AG10803 (cell line): ENCODE measurements at regions not wholly inside any gene's neighbourhood (a gene's known extent, or its start where the extent isn't known, plus 50 kb on each side); places are given as distances from the start of the nearest gene placed in this dataset.

ENCODE experiments used
- DNase-seq: peaks from one replicate; pipeline ENCODE4 v3.0.0; 2010; ENCODE audit warnings: low read depth
- H3K4me3 ChIP-seq: 2 replicates; pipeline ENCODE4 v1.5.1; 2011; ENCODE audit warnings: mild to moderate bottlenecking, low read length, control low read depth
- TF ChIP-seq, protein P1 (sequence below): conservative IDR thresholded peaks from 2 replicates; pipeline ENCODE4 v1.5.1; 2011; ENCODE audit warnings: mild to moderate bottlenecking, low read length, control low read depth, inconsistent platforms

GRCh38 chr19:28605501-28606268 lies 607.3 kb downstream of the UQCRFS1 start:
- TF ChIP-seq, protein P1, sequence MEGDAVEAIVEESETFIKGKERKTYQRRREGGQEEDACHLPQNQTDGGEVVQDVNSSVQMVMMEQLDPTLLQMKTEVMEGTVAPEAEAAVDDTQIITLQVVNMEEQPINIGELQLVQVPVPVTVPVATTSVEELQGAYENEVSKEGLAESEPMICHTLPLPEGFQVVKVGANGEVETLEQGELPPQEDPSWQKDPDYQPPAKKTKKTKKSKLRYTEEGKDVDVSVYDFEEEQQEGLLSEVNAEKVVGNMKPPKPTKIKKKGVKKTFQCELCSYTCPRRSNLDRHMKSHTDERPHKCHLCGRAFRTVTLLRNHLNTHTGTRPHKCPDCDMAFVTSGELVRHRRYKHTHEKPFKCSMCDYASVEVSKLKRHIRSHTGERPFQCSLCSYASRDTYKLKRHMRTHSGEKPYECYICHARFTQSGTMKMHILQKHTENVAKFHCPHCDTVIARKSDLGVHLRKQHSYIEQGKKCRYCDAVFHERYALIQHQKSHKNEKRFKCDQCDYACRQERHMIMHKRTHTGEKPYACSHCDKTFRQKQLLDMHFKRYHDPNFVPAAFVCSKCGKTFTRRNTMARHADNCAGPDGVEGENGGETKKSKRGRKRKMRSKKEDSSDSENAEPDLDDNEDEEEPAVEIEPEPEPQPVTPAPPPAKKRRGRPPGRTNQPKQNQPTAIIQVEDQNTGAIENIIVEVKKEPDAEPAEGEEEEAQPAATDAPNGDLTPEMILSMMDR, result no peak
- DNase-seq, result no peak
- no peak overlapping the region for H3K4me3 ChIP-seq

DNA sequence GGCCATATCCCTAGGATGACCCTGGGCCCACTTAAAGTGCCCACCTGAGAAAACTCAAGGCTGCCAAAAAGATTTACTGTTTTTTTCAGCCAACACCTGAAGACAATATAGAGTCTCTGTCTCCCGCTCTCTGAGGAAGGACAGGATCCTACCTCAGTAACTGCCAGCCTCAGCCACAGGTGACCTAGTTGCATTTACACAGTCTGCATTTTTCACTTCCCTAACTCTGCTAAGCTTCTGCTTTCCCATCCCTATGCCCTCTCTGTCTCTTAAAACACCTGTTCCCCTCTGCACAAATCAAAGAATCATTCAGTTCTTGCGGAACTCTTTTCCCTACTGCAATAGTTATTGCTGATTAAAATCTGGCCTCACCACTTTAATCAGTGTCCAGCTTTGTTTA lies 609.5 kb downstream of the UQCRFS1 start:
- TF ChIP-seq, protein P1, result no peak
- DNase-seq, result no peak
- no peak overlapping the region for H3K4me3 ChIP-seq

DNA sequence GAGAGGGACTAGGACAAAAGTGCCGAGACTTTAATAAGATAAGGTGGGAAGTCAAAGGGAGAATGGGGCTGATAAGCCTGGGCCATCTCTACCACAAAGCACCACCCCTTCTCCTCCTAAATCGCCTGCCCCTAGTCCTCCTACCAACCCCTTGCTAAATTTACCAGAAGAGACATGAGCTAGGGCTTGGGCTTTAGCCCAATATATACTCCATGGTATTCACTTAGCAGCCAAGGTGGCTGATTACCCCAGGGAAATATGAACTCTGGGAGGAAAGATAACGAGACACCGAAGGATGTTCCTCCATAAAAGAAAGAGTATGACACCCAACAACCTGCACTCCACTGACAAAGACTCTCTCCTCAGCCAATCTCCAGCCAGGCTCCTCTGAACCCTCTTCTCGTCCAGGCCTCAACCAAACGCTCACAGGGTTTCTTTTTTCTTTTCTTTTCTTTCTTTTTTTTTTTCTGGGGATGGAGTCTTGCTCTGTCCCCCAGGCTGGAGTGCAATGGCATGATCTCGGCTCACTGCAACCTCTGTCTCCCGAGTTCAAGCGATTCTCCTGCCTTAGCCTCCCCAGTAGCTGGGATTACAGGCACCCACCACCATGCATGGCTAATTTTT lies 610.2 kb downstream of the UQCRFS1 start:
- DNase-seq, result no peak
- no peak overlapping the region for H3K4me3 ChIP-seq
- TF ChIP-seq, protein P1, result no peak

DNA sequence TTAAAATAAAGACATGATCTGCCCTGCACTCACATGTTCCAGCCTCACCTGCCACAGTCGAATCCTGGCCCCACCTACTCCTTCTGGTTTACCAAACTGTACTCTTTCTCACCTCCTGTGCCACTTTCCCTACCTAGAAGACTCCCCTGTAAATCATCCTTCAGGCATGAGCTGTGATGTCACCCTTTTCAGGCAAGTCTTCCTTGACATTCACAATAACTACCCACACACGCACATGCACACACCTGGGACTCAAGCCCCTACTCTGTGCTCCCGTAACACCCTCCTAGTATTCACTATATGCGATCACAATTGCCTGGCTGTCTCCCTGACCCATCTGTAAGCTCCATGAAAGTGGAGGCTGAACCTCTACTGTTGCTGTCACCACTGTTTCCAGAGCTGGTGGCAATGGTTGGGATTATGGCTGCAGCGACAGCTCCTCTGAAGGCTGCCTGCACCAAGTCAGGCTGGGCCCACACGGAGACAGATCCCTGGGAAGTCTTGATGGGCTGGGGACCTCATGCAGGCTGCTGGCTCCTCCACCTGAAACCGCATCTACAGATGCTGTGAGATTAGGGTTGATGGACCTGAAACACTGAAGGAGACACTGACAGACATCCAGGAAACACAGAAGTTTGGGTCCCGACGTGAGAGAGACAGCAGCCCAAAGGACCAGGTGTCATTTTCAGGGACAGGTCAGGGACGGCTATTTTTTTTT lies 611.1 kb downstream of the UQCRFS1 start:
- no peak for DNase-seq
- no peak overlapping the region for H3K4me3 ChIP-seq
- TF ChIP-seq, protein P1, result no peak

DNA sequence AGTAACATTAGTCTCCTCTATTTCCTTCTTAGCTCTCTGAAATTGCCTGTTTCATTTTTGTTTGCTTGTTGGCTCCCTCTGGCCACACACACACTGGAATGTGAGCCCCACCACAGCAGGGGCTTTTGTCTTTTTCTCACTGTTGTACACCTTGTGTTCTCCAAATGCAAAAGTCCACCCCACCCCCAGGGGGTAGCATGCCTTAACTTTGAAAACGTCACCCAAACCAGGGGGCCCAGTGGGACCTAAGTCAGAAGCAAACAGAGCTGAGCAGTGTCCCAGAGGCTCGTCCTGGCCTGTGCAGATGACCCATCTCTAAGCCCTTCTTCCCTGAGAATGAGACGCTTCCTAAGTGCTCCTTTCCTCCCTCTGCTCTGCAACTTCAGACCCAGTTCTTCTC lies 614.1 kb downstream of the UQCRFS1 start:
- H3K4me3 ChIP-seq, result no peak overlapping the region
- TF ChIP-seq, protein P1, result no peak
- no peak for DNase-seq

- no peak for DNase-seq
- no peak overlapping the region for H3K4me3 ChIP-seq
- TF ChIP-seq, protein P1, result no peak
Measured at GRCh38 chr19:28596561-28597071, 616.3 kb downstream of the UQCRFS1 start.
